ENCODE measurements at regions not wholly inside any gene's neighbourhood (a gene's known extent, or its start where the extent isn't known, plus 50 kb on each side); places are given as distances from the start of the nearest gene placed in this dataset.
"Not testable (repeated sequence)": the region's sequence is repeated elsewhere in the genome, so short reads cannot be mapped to it uniquely, and the experiment has no call there.

DNA sequence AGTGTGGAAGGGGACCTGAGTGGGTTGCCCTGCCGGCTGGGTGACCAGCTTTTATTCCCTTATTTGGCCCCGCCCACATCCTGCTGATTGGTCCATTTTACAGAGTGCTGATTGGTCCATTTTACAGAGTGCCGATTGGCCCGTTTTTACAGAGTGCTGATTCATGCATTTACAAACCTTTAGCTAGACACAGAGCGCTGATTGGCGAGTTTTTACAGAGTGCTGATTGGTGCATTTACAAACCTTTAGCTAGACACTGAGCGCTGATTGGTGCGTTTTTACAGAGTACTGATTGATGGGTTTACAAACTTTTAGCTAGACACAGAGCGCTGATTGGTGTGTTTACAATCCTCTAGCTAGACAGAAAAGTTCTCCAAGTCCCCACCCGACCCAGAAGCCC is 245.0 kb downstream of the MAT2B start:
- TF ChIP-seq, protein P1, sequence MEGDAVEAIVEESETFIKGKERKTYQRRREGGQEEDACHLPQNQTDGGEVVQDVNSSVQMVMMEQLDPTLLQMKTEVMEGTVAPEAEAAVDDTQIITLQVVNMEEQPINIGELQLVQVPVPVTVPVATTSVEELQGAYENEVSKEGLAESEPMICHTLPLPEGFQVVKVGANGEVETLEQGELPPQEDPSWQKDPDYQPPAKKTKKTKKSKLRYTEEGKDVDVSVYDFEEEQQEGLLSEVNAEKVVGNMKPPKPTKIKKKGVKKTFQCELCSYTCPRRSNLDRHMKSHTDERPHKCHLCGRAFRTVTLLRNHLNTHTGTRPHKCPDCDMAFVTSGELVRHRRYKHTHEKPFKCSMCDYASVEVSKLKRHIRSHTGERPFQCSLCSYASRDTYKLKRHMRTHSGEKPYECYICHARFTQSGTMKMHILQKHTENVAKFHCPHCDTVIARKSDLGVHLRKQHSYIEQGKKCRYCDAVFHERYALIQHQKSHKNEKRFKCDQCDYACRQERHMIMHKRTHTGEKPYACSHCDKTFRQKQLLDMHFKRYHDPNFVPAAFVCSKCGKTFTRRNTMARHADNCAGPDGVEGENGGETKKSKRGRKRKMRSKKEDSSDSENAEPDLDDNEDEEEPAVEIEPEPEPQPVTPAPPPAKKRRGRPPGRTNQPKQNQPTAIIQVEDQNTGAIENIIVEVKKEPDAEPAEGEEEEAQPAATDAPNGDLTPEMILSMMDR (IDR thresholded peaks at IDR 0.05) = not testable (repeated sequence)
- TF ChIP-seq POLR2A, POLR2AphosphoS5 (IDR thresholded peaks at IDR 0.05): not testable (repeated sequence)

Data from transverse colon (tissue), 4 donors.